ENCODE measurements at regions not wholly inside any gene's neighbourhood (a gene's known extent, or its start where the extent isn't known, plus 50 kb on each side); places are given as distances from the start of the nearest gene placed in this dataset.

DNA sequence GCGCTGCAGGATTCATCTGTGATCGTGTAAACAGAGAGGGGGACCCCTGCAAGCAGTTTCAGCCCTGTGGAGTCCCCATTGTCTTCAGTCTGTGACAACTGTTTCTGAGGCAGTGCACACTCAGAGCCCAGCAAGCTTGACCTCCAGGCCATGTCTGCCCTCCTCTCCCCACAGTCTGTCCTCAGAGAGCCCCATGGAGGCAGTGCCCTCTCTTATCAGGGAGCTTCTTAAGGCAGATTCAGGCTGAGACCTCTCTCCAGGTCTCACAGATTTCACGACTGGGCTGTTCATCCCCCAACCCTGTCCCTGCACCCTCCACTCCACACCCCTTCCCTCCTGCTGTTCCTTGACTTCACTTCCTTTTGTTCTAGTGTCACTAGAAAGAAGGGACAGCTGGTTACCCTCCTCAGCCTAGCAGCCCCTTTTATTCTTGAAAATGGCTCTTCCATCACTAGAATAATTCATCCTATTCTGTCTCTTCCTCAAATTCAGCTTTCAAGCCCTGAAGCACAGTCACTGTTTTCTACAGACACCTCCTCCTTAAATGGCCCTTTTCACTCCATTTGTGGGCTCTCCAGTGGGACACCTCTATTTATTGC is 218.4 kb downstream of the MED10 start:
- Histone ChIP-seq H3K9me3 (no peaks in the 10 kb centered on the region), H3K36me3 (no peaks in the 10 kb centered on the region), H3K4me1 (no peaks in the 10 kb centered on the region), H3K27me3 (peaks cover 0 to 3% (median 0%) of the 10 kb centered on the region in 4 donors), H3K27ac (replicated peaks in 1 of 4) (no peak overlapping the region), H3K4me3 (no peak overlapping the region)
- intact Hi-C loops (cut with DNase I) = no loop called here
- no peak for TF ChIP-seq POLR2AphosphoS5 (IDR thresholded peaks at IDR 0.05)
- no peak for TF ChIP-seq EP300 (IDR thresholded peaks at IDR 0.05)
- TF ChIP-seq, protein P1, sequence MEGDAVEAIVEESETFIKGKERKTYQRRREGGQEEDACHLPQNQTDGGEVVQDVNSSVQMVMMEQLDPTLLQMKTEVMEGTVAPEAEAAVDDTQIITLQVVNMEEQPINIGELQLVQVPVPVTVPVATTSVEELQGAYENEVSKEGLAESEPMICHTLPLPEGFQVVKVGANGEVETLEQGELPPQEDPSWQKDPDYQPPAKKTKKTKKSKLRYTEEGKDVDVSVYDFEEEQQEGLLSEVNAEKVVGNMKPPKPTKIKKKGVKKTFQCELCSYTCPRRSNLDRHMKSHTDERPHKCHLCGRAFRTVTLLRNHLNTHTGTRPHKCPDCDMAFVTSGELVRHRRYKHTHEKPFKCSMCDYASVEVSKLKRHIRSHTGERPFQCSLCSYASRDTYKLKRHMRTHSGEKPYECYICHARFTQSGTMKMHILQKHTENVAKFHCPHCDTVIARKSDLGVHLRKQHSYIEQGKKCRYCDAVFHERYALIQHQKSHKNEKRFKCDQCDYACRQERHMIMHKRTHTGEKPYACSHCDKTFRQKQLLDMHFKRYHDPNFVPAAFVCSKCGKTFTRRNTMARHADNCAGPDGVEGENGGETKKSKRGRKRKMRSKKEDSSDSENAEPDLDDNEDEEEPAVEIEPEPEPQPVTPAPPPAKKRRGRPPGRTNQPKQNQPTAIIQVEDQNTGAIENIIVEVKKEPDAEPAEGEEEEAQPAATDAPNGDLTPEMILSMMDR (IDR thresholded peaks at IDR 0.05) = no peak
- no peak for DNase-seq (ENCODE audit: extremely low spot score)
- 43% methylated on average over 3 of the region's 3 CpGs for WGBS

DNA sequence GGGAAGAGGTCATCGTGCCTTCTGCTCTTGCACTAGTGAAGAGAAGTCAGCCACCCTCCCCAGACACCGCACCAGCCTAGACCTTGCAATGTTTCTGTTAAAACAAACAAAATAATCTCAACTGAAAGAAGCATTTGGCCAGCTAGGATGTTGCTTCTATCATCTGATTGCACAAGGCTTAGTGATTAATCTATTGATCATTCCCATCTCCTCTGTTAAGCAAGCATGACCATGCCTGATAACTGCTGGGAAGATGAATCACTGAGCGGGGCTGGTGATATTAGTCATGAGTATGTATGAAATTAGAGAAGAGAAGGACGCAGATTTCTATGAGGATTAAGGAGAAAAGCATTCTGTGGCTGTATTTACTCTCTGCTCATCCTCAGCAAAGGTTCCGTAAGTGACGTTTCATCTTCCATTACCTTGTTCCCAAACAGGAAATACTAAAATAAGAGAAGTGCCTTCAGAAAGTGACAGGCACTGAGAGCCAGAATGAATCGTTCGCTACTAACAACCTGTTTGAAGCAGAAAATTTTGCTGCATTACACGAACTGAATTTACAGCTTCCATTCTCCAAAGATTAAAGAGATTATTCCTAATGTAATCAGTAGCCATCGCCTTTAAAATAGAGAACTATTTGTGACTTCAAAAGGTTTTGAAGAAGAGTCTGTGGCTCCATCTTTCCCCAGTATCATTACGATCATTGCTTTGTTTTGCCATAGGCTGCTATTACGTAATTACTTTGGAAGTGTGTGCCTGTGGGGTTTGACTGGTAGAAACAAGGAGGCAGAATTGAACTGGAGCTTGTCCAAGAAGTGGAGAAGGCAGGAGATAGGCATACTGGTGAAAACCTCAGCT is 219.1 kb downstream of the MED10 start:
- H3K27ac ChIP-seq (replicated peaks in 1 of 4) = no peak overlapping the region
- TF ChIP-seq EP300 (IDR thresholded peaks at IDR 0.05) (no peak), POLR2AphosphoS5 (IDR thresholded peaks at IDR 0.05) (no peak), POLR2A (IDR thresholded peaks at IDR 0.05; ENCODE audit: low read depth) (no peak)
- TF ChIP-seq, protein P1 (IDR thresholded peaks at IDR 0.05) = no peak
- H3K4me1 ChIP-seq = no peaks in the 10 kb centered on the region
- H3K9me3 ChIP-seq = no peaks in the 10 kb centered on the region
- peak; percentile 50 for DNase-seq (ENCODE audit: extremely low spot score)
- WGBS = 67% methylated on average over 12 of the region's 12 CpGs
- no peak overlapping the region for H3K4me3 ChIP-seq
- H3K27me3 ChIP-seq = peaks cover 0 to 3% (median 0%) of the 10 kb centered on the region in 4 donors
- intact Hi-C loops (cut with DNase I) = no loop called here
- no peaks in the 10 kb centered on the region for H3K36me3 ChIP-seq

DNA sequence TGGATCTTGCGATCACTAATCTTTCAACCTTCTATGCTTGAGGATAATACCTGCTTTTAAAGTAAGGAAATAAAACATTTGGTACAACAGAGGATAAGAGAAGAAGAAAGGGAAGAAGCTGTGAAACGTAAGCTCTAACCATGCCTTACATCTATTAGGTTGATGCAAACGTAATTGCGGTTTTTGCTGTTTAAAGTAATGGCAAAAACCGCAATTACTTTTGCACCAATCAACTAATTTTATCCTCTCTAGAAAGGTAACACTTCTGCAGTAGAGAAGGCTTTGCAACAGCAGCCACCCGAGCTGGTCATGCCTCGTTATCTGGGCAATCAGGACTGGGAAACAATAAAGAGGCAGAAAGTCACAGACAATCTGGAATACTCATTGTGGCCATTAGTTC is 224.1 kb downstream of the MED10 start:
- Histone ChIP-seq H3K27ac (replicated peaks in 1 of 4) (no peak overlapping the region), H3K27me3 (no peaks in the 10 kb centered on the region), H3K4me1 (no peaks in the 10 kb centered on the region), H3K9me3 (no peaks in the 10 kb centered on the region), H3K4me3 (no peak overlapping the region), H3K36me3 (no peaks in the 10 kb centered on the region)
- intact Hi-C loops (cut with DNase I) = no loop called here
- WGBS = 85% methylated on average over 7 of the region's 7 CpGs
- TF ChIP-seq POLR2AphosphoS5 (IDR thresholded peaks at IDR 0.05) (no peak), POLR2A (IDR thresholded peaks at IDR 0.05; ENCODE audit: low read depth) (no peak), EP300 (IDR thresholded peaks at IDR 0.05) (no peak)
- TF ChIP-seq, protein P1 (IDR thresholded peaks at IDR 0.05) = no peak
- DNase-seq (ENCODE audit: extremely low spot score) = no peak

DNA sequence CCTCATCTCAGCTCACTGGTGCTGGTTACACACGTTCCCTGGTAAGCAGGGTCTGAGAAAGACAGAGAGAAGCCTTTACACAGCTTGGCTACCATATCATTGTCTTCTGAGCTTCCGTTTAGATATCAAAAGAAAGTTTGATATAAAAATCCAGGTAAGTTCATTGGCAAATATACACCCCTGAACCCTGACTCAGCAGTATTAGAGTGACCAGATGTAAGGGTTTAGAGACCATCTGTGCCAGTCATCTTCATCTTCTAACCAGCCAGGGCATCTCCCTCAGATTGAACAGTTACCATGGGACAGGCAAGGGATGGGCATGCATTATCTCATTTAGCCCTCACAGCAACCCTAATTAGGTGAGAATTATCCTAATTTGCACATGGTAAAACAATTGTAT is 232.1 kb downstream of the MED10 start:
- H3K4me3 ChIP-seq = no peak overlapping the region
- TF ChIP-seq, protein P1 (IDR thresholded peaks at IDR 0.05) = no peak
- TF ChIP-seq EP300 (IDR thresholded peaks at IDR 0.05) (no peak), POLR2A (IDR thresholded peaks at IDR 0.05; ENCODE audit: low read depth) (no peak), POLR2AphosphoS5 (IDR thresholded peaks at IDR 0.05) (no peak)
- DNase-seq (ENCODE audit: extremely low spot score) = no peak

More for the DNA sequence above, 232.1 kb downstream of the MED10 start:
- intact Hi-C loops (cut with DNase I) = no loop called here
- H3K4me1 ChIP-seq = no peaks in the 10 kb centered on the region
- no peaks in the 10 kb centered on the region for H3K9me3 ChIP-seq
- no peaks in the 10 kb centered on the region for H3K36me3 ChIP-seq
- H3K27me3 ChIP-seq = peaks cover 0 to 8% (median 0%) of the 10 kb centered on the region in 4 donors
- no peak overlapping the region for H3K27ac ChIP-seq (replicated peaks in 1 of 4)
- 83% methylated on average over 2 of the region's 2 CpGs for WGBS
